Sigmoid colon (tissue), 6 donors: ENCODE measurements at regions not wholly inside any gene's neighbourhood (a gene's known extent, or its start where the extent isn't known, plus 50 kb on each side); places are given as distances from the start of the nearest gene placed in this dataset.

Experiments
- DNase-seq: peaks from one replicate; pipeline ENCODE4 v3.0.0-alpha.2; 2019
- H3K27ac ChIP-seq, 4 donors: fragments of 200-600 bp; sonication (generic); one replicate each; pipeline ENCODE4 v1.5.1; 2016 to 2019; ENCODE audit warnings: mild to moderate bottlenecking in 1 of 4
- H3K27me3 ChIP-seq, 3 donors: fragments of 200-600 bp; sonication (generic); one replicate each; pipeline ENCODE4 v1.5.1; 2019; ENCODE audit warnings: mild to moderate bottlenecking in 1 of 3
- H3K36me3 ChIP-seq, 4 donors: fragments of 200-600 bp; sonication (generic); one replicate each; pipeline ENCODE4 v1.5.1; 2016 to 2019
- H3K4me1 ChIP-seq, 4 donors: fragments of 200-600 bp; sonication (generic); one replicate each; pipeline ENCODE4 v1.5.1; 2017 to 2019
- H3K4me3 ChIP-seq, 4 donors: fragments of 200-600 bp; sonication (generic); one replicate each; pipeline ENCODE4 v1.5.1; 2017 to 2019; ENCODE audit warnings: mild to moderate bottlenecking in 2 of 4, moderate library complexity in 1 of 4
- H3K9me3 ChIP-seq, 4 donors: fragments of 200-600 bp in 3 of 4; sonication (generic) in 3 of 4; one replicate each; pipeline versions ENCODE4 v1.5.1 to v1.6.1; 2013 to 2019
- CTCF ChIP-seq, 4 experiments: fragments of 450-650 bp in 3 of 4; fragments of 200-600 bp in 1 of 4; IDR thresholded peaks; one replicate each; pipeline ENCODE4 v1.5.1; 2016 to 2019; ENCODE audit warnings: antibody characterized with exemption in 4 of 4, mild to moderate bottlenecking in 3 of 4, moderate library complexity in 2 of 4
- EP300 ChIP-seq, 4 donors: sonication (generic); formaldehyde crosslinking; IDR thresholded peaks; one replicate each; pipeline ENCODE4 v1.6.1; 2017; ENCODE audit warnings: antibody characterized with exemption in 4 of 4
- POLR2A ChIP-seq, 2 donors: fragments of 450-650 bp; IDR thresholded peaks; one replicate each; pipeline ENCODE4 v1.6.1; 2016; ENCODE audit warnings: antibody characterized with exemption in 2 of 2, mild to moderate bottlenecking in 2 of 2, moderate library complexity in 2 of 2
- POLR2AphosphoS5 ChIP-seq, 4 donors: sonication (generic); formaldehyde crosslinking; IDR thresholded peaks; one replicate each; pipeline ENCODE4 v1.6.1; 2017; ENCODE audit warnings: antibody characterized with exemption in 4 of 4
- WGBS, 2 donors: extraction: QIAGEN DNeasy Blood & Tissue Kit; methylation state at CpG; one replicate each; pipeline ENCODE4 v1.1.7; 2013; 5-methylcytosine and 5-hydroxymethylcytosine counted together
- intact Hi-C: fragments of 100-400 bp; cut with DNase I; formaldehyde crosslinking; loops from one replicate; pipeline ENCODE4 v1.15.1; 2023
- donor health status: healthy with polysubstance abuse.
- donor health status: healthy.

GRCh38 chr3:40655551-40655950 lies 130.8 kb downstream of the ZNF621 start:
- no peak for TF ChIP-seq EP300 (IDR thresholded peaks at IDR 0.05)
- TF ChIP-seq POLR2A (IDR thresholded peaks at IDR 0.05), result no peak
- TF ChIP-seq CTCF (IDR thresholded peaks at IDR 0.05), result no peak
- no peak for TF ChIP-seq POLR2AphosphoS5 (IDR thresholded peaks at IDR 0.05)
- no peak for DNase-seq
- WGBS, 2 donors, result 91% methylated on average over 4 of the region's 4 CpGs

GRCh38 chr3:40657623-40658022 lies 132.9 kb downstream of the ZNF621 start:
- H3K9me3 ChIP-seq, result no peaks in the 10 kb centered on the region
- no peak overlapping the region for H3K27ac ChIP-seq
- H3K4me3 ChIP-seq, result no peak overlapping the region
- H3K4me1 ChIP-seq, result no peaks in the 10 kb centered on the region
- TF ChIP-seq POLR2A (IDR thresholded peaks at IDR 0.05) (no peak), EP300 (IDR thresholded peaks at IDR 0.05) (no peak), CTCF (IDR thresholded peaks at IDR 0.05) (no peak), POLR2AphosphoS5 (IDR thresholded peaks at IDR 0.05) (no peak)
- intact Hi-C loops, result no loop called here
- no peaks in the 10 kb centered on the region for H3K36me3 ChIP-seq
- DNase-seq, result no peak
- 94 to 96% methylated on average over 3 of the region's 3 CpGs for WGBS, 2 donors
- no peaks in the 10 kb centered on the region for H3K27me3 ChIP-seq

More at GRCh38 chr3:40655551-40655950, 130.8 kb downstream of the ZNF621 start:
- no peak overlapping the region for H3K4me3 ChIP-seq
- no peak overlapping the region for H3K27ac ChIP-seq
- no peaks in the 10 kb centered on the region for H3K27me3 ChIP-seq
- intact Hi-C loops, result no loop called here
- H3K36me3 ChIP-seq, result no peaks in the 10 kb centered on the region
- H3K4me1 ChIP-seq, result no peaks in the 10 kb centered on the region
- H3K9me3 ChIP-seq, result no peaks in the 10 kb centered on the region

GRCh38 chr3:40658305-40658704 lies 133.5 kb downstream of the ZNF621 start:
- Histone ChIP-seq H3K27me3 (no peaks in the 10 kb centered on the region), H3K9me3 (no peaks in the 10 kb centered on the region), H3K4me3 (no peak overlapping the region), H3K27ac (no peak overlapping the region), H3K4me1 (no peaks in the 10 kb centered on the region), H3K36me3 (no peaks in the 10 kb centered on the region)
- intact Hi-C loops, result no loop called here
- 89 to 92% methylated on average over 5 of the region's 5 CpGs for WGBS, 2 donors
- TF ChIP-seq POLR2AphosphoS5 (IDR thresholded peaks at IDR 0.05), result no peak
- no peak for TF ChIP-seq POLR2A (IDR thresholded peaks at IDR 0.05)
- no peak for DNase-seq

GRCh38 chr3:40660554-40660953 lies 135.8 kb downstream of the ZNF621 start:
- Histone ChIP-seq H3K4me3 (no peak overlapping the region), H3K9me3 (no peaks in the 10 kb centered on the region), H3K4me1 (no peaks in the 10 kb centered on the region), H3K27me3 (no peaks in the 10 kb centered on the region), H3K36me3 (no peaks in the 10 kb centered on the region), H3K27ac (no peak overlapping the region)
- intact Hi-C loops, result no loop called here
- no peak for TF ChIP-seq POLR2A (IDR thresholded peaks at IDR 0.05)
- TF ChIP-seq EP300 (IDR thresholded peaks at IDR 0.05), result no peak
- 86 to 92% methylated on average over 1 of the region's 1 CpG for WGBS, 2 donors
- no peak for DNase-seq

GRCh38 chr3:40661284-40661683 lies 136.5 kb downstream of the ZNF621 start:
- Histone ChIP-seq H3K27me3 (no peaks in the 10 kb centered on the region), H3K36me3 (no peaks in the 10 kb centered on the region), H3K9me3 (no peaks in the 10 kb centered on the region), H3K4me3 (no peak overlapping the region), H3K4me1 (no peaks in the 10 kb centered on the region), H3K27ac (no peak overlapping the region)
- TF ChIP-seq POLR2AphosphoS5 (IDR thresholded peaks at IDR 0.05), result no peak
- no peak for TF ChIP-seq EP300 (IDR thresholded peaks at IDR 0.05)
- TF ChIP-seq POLR2A (IDR thresholded peaks at IDR 0.05), result no peak
- no peak for TF ChIP-seq CTCF (IDR thresholded peaks at IDR 0.05)
- no peak for DNase-seq
- 94 to 96% methylated on average over 1 of the region's 1 CpG for WGBS, 2 donors
- intact Hi-C loops, result no loop called here

GRCh38 chr3:40663280-40663679 lies 138.5 kb downstream of the ZNF621 start:
- TF ChIP-seq POLR2AphosphoS5 (IDR thresholded peaks at IDR 0.05), result no peak
- no peak for TF ChIP-seq EP300 (IDR thresholded peaks at IDR 0.05)
- no peak for TF ChIP-seq CTCF (IDR thresholded peaks at IDR 0.05)
- TF ChIP-seq POLR2A (IDR thresholded peaks at IDR 0.05), result no peak
- H3K4me3 ChIP-seq, result no peak overlapping the region
- no peak for DNase-seq
- 84 to 87% methylated on average over 6 of the region's 6 CpGs for WGBS, 2 donors
- H3K9me3 ChIP-seq, result no peaks in the 10 kb centered on the region
- intact Hi-C loops, result no loop called here
- no peaks in the 10 kb centered on the region for H3K27me3 ChIP-seq
- no peaks in the 10 kb centered on the region for H3K4me1 ChIP-seq
- no peaks in the 10 kb centered on the region for H3K36me3 ChIP-seq
- H3K27ac ChIP-seq, result no peak overlapping the region
